ENCODE measurements at regions not wholly inside any gene's neighbourhood (a gene's known extent, or its start where the extent isn't known, plus 50 kb on each side); places are given as distances from the start of the nearest gene placed in this dataset.
A peak's percentile ranks its signal among the peaks of the same experiment; 100 is the strongest.

DNA sequence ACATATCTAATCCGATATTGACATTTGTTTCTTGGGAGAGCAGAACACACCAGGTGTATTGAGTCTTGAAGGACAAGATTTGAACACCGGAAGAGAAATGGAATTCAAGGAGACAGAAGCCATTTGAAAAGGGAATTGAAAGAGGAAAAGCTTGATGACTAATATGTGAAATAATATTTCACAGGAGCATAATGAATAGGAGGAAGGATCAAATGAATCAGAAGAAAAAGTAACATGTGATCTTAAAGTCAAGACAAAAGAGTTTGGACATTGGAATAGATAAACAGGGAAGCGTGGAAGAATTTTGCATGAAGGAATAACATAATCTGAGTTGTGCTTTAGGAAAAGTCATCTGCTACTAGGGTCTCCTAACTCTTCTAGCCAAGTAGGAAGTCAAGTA lies 145.5 kb upstream of the PDHA2 start:
- H3K4me1 ChIP-seq: no peaks in the 10 kb centered on the region; the same call in 1 of the 2 replicates
- peaks cover 2% of the 10 kb centered on the region; the same call in 1 of the 2 replicates for H3K9me3 ChIP-seq
- no peak overlapping the region for H3K4me3 ChIP-seq (ENCODE audit: low read depth, low read length)
- no peaks in the 10 kb centered on the region for H3K27me3 ChIP-seq
- no peaks in the 10 kb centered on the region for H3K36me3 ChIP-seq
- DNase-seq: no peak
- TF ChIP-seq, protein P1, sequence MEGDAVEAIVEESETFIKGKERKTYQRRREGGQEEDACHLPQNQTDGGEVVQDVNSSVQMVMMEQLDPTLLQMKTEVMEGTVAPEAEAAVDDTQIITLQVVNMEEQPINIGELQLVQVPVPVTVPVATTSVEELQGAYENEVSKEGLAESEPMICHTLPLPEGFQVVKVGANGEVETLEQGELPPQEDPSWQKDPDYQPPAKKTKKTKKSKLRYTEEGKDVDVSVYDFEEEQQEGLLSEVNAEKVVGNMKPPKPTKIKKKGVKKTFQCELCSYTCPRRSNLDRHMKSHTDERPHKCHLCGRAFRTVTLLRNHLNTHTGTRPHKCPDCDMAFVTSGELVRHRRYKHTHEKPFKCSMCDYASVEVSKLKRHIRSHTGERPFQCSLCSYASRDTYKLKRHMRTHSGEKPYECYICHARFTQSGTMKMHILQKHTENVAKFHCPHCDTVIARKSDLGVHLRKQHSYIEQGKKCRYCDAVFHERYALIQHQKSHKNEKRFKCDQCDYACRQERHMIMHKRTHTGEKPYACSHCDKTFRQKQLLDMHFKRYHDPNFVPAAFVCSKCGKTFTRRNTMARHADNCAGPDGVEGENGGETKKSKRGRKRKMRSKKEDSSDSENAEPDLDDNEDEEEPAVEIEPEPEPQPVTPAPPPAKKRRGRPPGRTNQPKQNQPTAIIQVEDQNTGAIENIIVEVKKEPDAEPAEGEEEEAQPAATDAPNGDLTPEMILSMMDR (IDR thresholded peaks at IDR 0.05; ENCODE audit: low read depth, low read length): no peak

DNA sequence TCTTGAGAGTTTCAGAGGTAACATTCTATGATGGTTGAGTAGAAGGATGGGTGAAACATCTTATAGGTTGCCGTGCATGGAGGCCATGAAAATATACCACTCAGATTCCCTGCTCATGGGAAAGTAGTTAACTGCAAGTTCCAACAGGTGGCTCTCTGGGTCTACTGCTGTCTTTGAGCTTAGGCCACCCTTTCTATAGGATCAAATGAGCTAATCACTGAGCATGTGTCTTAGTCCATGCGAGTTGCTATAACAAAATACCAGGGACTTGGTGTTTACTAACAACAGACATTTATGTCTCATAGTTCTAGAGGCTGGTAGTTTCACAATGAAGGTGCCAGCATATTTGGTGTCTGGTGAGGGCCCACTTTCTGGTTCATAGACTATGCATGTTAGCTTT lies 144.8 kb upstream of the UNC5C start:
- peak; percentile 21 for DNase-seq
- TF ChIP-seq, protein P1 (IDR thresholded peaks at IDR 0.05; ENCODE audit: low read depth, low read length): peak; percentile 57
- Histone ChIP-seq H3K4me1 (no peaks in the 10 kb centered on the region; the same call in 1 of the 2 replicates), H3K27me3 (no peaks in the 10 kb centered on the region), H3K4me3 (ENCODE audit: low read depth, low read length) (no peak overlapping the region), H3K36me3 (no peaks in the 10 kb centered on the region), H3K9me3 (peaks cover 2% of the 10 kb centered on the region; the same call in 1 of the 2 replicates)

DNA sequence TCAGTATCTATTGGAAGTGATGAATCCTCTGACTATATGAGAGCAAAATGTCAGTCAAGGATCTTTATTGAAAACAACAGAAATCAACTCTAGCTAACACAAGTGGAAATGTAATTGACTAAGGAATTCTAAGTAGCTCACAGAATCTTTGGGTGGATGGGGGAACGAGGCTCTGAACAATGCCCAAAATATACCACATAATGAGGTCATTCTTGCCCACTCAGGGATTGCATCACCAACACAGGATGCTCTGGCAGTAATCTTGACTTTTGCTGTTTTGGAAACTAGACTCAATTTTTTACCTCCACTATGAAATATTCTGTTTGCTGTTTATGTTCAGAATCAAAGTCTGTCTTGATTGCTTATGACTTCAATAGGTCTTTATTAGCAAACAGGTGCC lies 127.4 kb upstream of the UNC5C start:
- Histone ChIP-seq H3K4me1 (no peaks in the 10 kb centered on the region; the same call in 1 of the 2 replicates), H3K4me3 (ENCODE audit: low read depth, low read length) (no peak overlapping the region), H3K9me3 (no peaks in the 10 kb centered on the region), H3K27me3 (no peaks in the 10 kb centered on the region), H3K36me3 (no peaks in the 10 kb centered on the region)
- TF ChIP-seq, protein P1 (IDR thresholded peaks at IDR 0.05; ENCODE audit: low read depth, low read length): no peak
- DNase-seq: no peak

DNA sequence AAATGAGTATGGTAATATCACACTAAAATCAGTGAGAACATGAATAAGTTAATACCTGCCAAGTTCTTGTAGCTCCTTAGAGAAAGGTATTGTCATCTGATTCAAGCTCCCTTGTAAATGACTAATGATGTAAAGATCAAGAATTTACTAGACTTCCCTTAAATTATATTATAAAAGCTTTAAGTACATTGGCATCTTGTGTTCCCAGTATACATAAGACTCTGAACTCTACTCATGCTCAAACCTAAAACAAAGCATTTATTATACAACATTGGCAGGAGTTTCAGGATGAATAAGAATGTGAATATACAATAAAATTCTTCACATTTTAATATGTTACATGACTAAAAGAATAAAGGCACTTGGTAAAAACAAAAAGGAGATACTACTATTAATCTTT lies 126.8 kb upstream of the UNC5C start:
- H3K36me3 ChIP-seq: no peaks in the 10 kb centered on the region
- no peak for DNase-seq
- no peaks in the 10 kb centered on the region for H3K27me3 ChIP-seq
- TF ChIP-seq, protein P1 (IDR thresholded peaks at IDR 0.05; ENCODE audit: low read depth, low read length): no peak
- H3K4me1 ChIP-seq: no peaks in the 10 kb centered on the region; the same call in 1 of the 2 replicates
- no peaks in the 10 kb centered on the region for H3K9me3 ChIP-seq
- H3K4me3 ChIP-seq (ENCODE audit: low read depth, low read length): no peak overlapping the region

DNA sequence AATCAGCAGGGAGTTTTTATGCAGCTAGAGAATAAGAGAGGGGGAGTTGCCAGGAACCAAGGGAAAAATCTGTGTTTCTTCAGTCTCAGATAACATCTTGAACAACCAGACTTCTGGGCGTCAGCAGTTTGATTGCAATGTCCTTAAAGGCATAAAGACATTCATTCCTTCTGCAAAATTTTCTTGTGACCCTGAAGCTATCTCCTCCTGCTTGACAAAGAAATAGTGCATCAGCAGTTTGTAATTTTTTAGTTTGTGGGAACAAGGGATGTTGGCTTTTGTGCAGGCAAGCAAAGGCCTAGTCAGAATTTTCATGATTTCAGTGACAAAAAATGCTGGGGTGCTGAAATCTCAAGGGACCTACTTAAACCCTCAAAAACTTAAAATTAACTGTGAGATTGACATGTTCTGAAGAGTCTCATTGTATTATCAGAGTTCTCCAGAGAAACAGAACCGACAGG lies 125.8 kb upstream of the UNC5C start:
- no peak for DNase-seq
- TF ChIP-seq, protein P1 (IDR thresholded peaks at IDR 0.05; ENCODE audit: low read depth, low read length): no peak
- no peaks in the 10 kb centered on the region for H3K9me3 ChIP-seq
- H3K36me3 ChIP-seq: no peaks in the 10 kb centered on the region
- no peaks in the 10 kb centered on the region; the same call in 1 of the 2 replicates for H3K4me1 ChIP-seq
- no peaks in the 10 kb centered on the region for H3K27me3 ChIP-seq
- H3K4me3 ChIP-seq (ENCODE audit: low read depth, low read length): no peak overlapping the region

DNA sequence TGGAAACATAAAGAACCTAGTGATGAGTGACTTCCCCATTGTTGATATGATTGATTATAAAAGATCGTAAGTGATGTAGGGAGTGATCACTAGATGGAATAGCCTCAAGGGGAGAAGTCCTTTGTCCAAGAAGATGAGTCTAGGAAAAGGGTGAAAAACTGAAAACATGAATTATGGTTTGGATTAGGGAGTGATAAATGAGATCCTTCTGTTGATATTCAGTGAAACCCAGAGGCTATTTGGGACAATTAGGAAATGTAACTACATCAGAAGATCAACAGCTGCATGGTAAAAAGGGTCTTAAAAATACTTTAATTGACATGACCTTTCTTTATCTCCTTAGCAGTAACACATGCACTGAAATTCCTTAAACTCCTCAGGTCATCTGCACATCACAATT lies 124.0 kb upstream of the UNC5C start:
- H3K4me3 ChIP-seq (ENCODE audit: low read depth, low read length): no peak overlapping the region
- DNase-seq: no peak
- H3K27me3 ChIP-seq: no peaks in the 10 kb centered on the region
- no peaks in the 10 kb centered on the region for H3K9me3 ChIP-seq
- no peaks in the 10 kb centered on the region; the same call in 1 of the 2 replicates for H3K4me1 ChIP-seq
- TF ChIP-seq, protein P1 (IDR thresholded peaks at IDR 0.05; ENCODE audit: low read depth, low read length): no peak
- H3K36me3 ChIP-seq: no peaks in the 10 kb centered on the region
